OCI-LY1 (cell line): ENCODE measurements at regions not wholly inside any gene's neighbourhood (a gene's known extent, or its start where the extent isn't known, plus 50 kb on each side); places are given as distances from the start of the nearest gene placed in this dataset.

Experiments used
- H2AFZ ChIP-seq: fragments of 200-600 bp; sonication (generic), shearing (Covaris generic); 2 replicates; pipeline ENCODE4 v1.6.0; 2014; ENCODE audit warnings: antibody characterized with exemption, mild to moderate bottlenecking, low read length
- H3F3A ChIP-seq: fragments of 200-600 bp; sonication (generic), shearing (Covaris generic); 2 replicates; pipeline ENCODE4 v1.6.0; 2014; ENCODE audit warnings: mild to moderate bottlenecking, antibody characterized with exemption, low read length, moderate library complexity; ENCODE audit not compliant: insufficient read depth
- H3K27ac ChIP-seq: fragments of 200-600 bp; sonication (generic); 2 replicates; pipeline ENCODE4 v1.5.1; 2014; ENCODE audit warnings: low read length, mixed run types, mild to moderate bottlenecking, low read depth; ENCODE audit not compliant: poor library complexity, severe bottlenecking
- H3K27me3 ChIP-seq: fragments of 200-600 bp; sonication (generic); 2 replicates; pipeline ENCODE4 v1.6.0; 2014; ENCODE audit warnings: antibody characterized with exemption, mild to moderate bottlenecking, low read length, moderate library complexity; ENCODE audit not compliant: insufficient read depth
- H3K36me3 ChIP-seq: fragments of 200-600 bp; sonication (generic); 2 replicates; pipeline ENCODE4 v1.6.1; 2014; ENCODE audit warnings: mild to moderate bottlenecking, antibody characterized with exemption, low read length, moderate library complexity, mixed read lengths; ENCODE audit not compliant: insufficient read depth
- H3K4me1 ChIP-seq: fragments of 200-600 bp; sonication (generic); 2 replicates; pipeline ENCODE4 v1.5.1; 2014; ENCODE audit warnings: mild to moderate bottlenecking, low read length, moderate library complexity; ENCODE audit not compliant: insufficient read depth, severe bottlenecking
- H3K4me2 ChIP-seq: fragments of 200-600 bp; sonication (generic), shearing (Covaris generic); 2 replicates; pipeline ENCODE4 v1.6.1; 2014; ENCODE audit warnings: low read length
- H3K4me3 ChIP-seq: fragments of 200-600 bp; sonication (generic); 2 replicates; pipeline ENCODE4 v1.5.1; 2014; ENCODE audit warnings: low read length, low read depth, mild to moderate bottlenecking, mixed read lengths; ENCODE audit not compliant: poor library complexity, severe bottlenecking
- H3K79me2 ChIP-seq: fragments of 200-600 bp; shearing (Covaris generic); 2 replicates; pipeline ENCODE4 v1.6.1; 2016; ENCODE audit warnings: mixed run types, low read length, mixed read lengths; ENCODE audit not compliant: insufficient read depth
- H3K9ac ChIP-seq: fragments of 200-600 bp; sonication (generic), shearing (Covaris generic); 2 replicates; pipeline ENCODE4 v1.6.1; 2014; ENCODE audit warnings: mild to moderate bottlenecking, low read length, mixed read lengths
- H3K9me2 ChIP-seq: fragments of 200-600 bp; sonication (generic), shearing (Covaris generic); 2 replicates; pipeline ENCODE4 v1.6.1; 2014; ENCODE audit warnings: low read depth, mild to moderate bottlenecking, low read length, mixed read lengths
- H3K9me3 ChIP-seq: fragments of 200-600 bp; shearing (Covaris generic); 2 replicates; pipeline ENCODE4 v1.6.1; 2014; ENCODE audit warnings: low read length, mixed read lengths
- H4K20me1 ChIP-seq: fragments of 200-600 bp; sonication (generic), shearing (Covaris generic); 2 replicates; pipeline ENCODE4 v1.6.0; 2016; ENCODE audit warnings: mild to moderate bottlenecking, low read length; ENCODE audit not compliant: insufficient read depth
- CTCF ChIP-seq: fragments of 200-600 bp; sonication (generic), shearing (Covaris generic); IDR thresholded peaks from 2 replicates; pipeline ENCODE4 v1.5.1; 2017; ENCODE audit warnings: mild to moderate bottlenecking, antibody characterized with exemption, low read length, moderate library complexity, mixed read lengths
- EZH2 ChIP-seq: fragments of 200-600 bp; sonication (generic), shearing (Covaris generic); IDR thresholded peaks from 2 replicates; pipeline ENCODE4 v1.8.0; 2017; ENCODE audit warnings: borderline replicate concordance, mixed run types, mild to moderate bottlenecking, antibody characterized with exemption, low read length, moderate library complexity, mixed read lengths

DNA sequence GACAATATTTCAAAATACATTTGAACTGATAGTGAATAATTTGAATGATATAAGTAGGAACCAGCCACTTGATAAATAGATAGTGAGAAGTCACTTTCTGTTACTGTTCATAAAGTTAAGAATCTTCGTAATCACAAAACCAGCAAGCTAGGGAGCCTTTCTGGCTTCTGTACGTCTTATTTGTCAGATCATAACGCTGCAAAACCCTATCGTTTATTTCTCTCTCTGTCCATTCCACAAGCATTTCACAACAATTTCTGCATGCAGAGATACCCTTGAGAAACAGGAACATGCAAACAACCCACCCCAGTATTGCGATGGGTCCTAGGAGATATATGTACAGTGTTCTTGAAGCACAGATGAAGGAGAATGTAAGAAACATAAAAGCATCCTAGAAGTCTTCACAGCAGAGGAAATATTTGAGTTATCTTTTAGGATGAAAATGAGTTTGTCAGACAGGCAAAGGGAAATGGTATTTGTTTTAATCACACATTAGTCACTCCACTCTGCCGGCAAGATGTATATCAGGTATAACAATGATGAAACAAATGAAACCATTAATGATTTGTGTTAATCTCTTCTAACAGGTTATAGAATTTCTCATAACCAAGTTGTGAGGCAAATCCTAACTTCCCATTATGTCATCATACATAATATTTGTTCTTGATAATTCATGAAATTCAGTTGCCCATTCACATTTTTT is 668.7 kb upstream of the FTMT start:
- Histone ChIP-seq H2AFZ (no peak overlapping the region), H3F3A (no peaks in the 10 kb centered on the region)
- TF ChIP-seq EZH2 (no peak), CTCF (no peak)

GRCh38 chr5:121188849-121189248 is 662.8 kb upstream of the FTMT start:
- no peaks in the 10 kb centered on the region for H3K79me2 ChIP-seq
- H3K27me3 ChIP-seq: no peaks in the 10 kb centered on the region
- no peak overlapping the region for H3K4me3 ChIP-seq
- no peaks in the 10 kb centered on the region for H3K36me3 ChIP-seq
- no peaks in the 10 kb centered on the region for H3K9me3 ChIP-seq
- no peak overlapping the region for H3K9ac ChIP-seq
- H3K27ac ChIP-seq: no peak overlapping the region
- H3K4me2 ChIP-seq: no peak overlapping the region
- TF ChIP-seq EZH2 (no peak), CTCF (no peak)
- H3K9me2 ChIP-seq: no peaks in the 10 kb centered on the region
- H3F3A ChIP-seq: no peaks in the 10 kb centered on the region
- H4K20me1 ChIP-seq: no peaks in the 10 kb centered on the region
- H2AFZ ChIP-seq: no peak overlapping the region
- H3K4me1 ChIP-seq: no peaks in the 10 kb centered on the region

More for the DNA sequence above, 668.7 kb upstream of the FTMT start:
- H3K4me3 ChIP-seq: no peak overlapping the region
- H3K4me2 ChIP-seq: no peak overlapping the region
- H4K20me1 ChIP-seq: no peaks in the 10 kb centered on the region
- no peak overlapping the region for H3K27ac ChIP-seq
- no peaks in the 10 kb centered on the region for H3K4me1 ChIP-seq
- H3K9me2 ChIP-seq: no peaks in the 10 kb centered on the region
- H3K79me2 ChIP-seq: no peaks in the 10 kb centered on the region
- no peaks in the 10 kb centered on the region for H3K9me3 ChIP-seq
- no peak overlapping the region for H3K9ac ChIP-seq
- no peaks in the 10 kb centered on the region for H3K36me3 ChIP-seq
- no peaks in the 10 kb centered on the region for H3K27me3 ChIP-seq

GRCh38 chr5:121189342-121190305 is 662.1 kb upstream of the FTMT start:
- Histone ChIP-seq H3K27ac (no peak overlapping the region), H3K4me2 (no peak overlapping the region), H3K9me2 (no peaks in the 10 kb centered on the region), H3K36me3 (no peaks in the 10 kb centered on the region), H3K79me2 (no peaks in the 10 kb centered on the region), H3K4me3 (no peak overlapping the region), H3F3A (no peaks in the 10 kb centered on the region), H3K4me1 (no peaks in the 10 kb centered on the region), H2AFZ (no peak overlapping the region), H3K9ac (no peak overlapping the region), H3K27me3 (no peaks in the 10 kb centered on the region), H3K9me3 (no peaks in the 10 kb centered on the region), H4K20me1 (no peaks in the 10 kb centered on the region)
- TF ChIP-seq EZH2: no peak
- TF ChIP-seq CTCF: no peak
